Neuronal stem cell (in vitro differentiated cells): ENCODE measurements at regions not wholly inside any gene's neighbourhood (a gene's known extent, or its start where the extent isn't known, plus 50 kb on each side); places are given as distances from the start of the nearest gene placed in this dataset.
"Not testable (repeated sequence)": the region's sequence is repeated elsewhere in the genome, so short reads cannot be mapped to it uniquely, and the experiment has no call there.

Source experiments
- DNase-seq: peaks from one replicate; pipeline ENCODE4 v3.0.0-alpha.2; 2013; ENCODE audit warnings: low spot score
- H2AFZ ChIP-seq: one replicate; pipeline ENCODE4 v1.6.1; 2013; ENCODE audit warnings: mild to moderate bottlenecking, low read length, inconsistent platforms
- H2AK5ac ChIP-seq: 2 replicates; pipeline ENCODE4 v1.6.1; 2013; ENCODE audit warnings: low read depth, mild to moderate bottlenecking, inconsistent platforms, low read length, moderate library complexity, mixed read lengths
- H2BK120ac ChIP-seq: 2 replicates; pipeline ENCODE4 v1.6.1; 2013; ENCODE audit warnings: low read depth, mild to moderate bottlenecking, inconsistent platforms, low read length, moderate library complexity, mixed read lengths
- H2BK12ac ChIP-seq: one replicate; pipeline ENCODE4 v1.6.1; 2013; ENCODE audit warnings: low read length, inconsistent platforms
- H2BK15ac ChIP-seq: 2 replicates; pipeline ENCODE4 v1.6.1; 2013; ENCODE audit warnings: mild to moderate bottlenecking, low read length, inconsistent platforms, mixed read lengths
- H2BK5ac ChIP-seq: one replicate; pipeline ENCODE4 v1.6.1; 2013; ENCODE audit warnings: inconsistent platforms, mild to moderate bottlenecking, low read length, moderate library complexity
- H3K14ac ChIP-seq: one replicate; pipeline ENCODE4 v1.6.1; 2013; ENCODE audit warnings: low read length, inconsistent platforms
- H3K18ac ChIP-seq: 2 replicates; pipeline ENCODE4 v1.6.1; 2013; ENCODE audit warnings: low read length, inconsistent platforms
- H3K23ac ChIP-seq: 2 replicates; pipeline ENCODE4 v1.6.1; 2013; ENCODE audit warnings: low read depth, mild to moderate bottlenecking, mixed read lengths, low read length, inconsistent platforms; ENCODE audit not compliant: poor library complexity
- H3K27ac ChIP-seq: replicated peaks from 3 replicates; pipeline ENCODE4 v1.5.1; 2013; ENCODE audit warnings: low read length, inconsistent platforms
- H3K27me3 ChIP-seq, 3 experiments: 2 replicates each; pipeline ENCODE4 v1.6.1; 2013; ENCODE audit warnings: low read length in 3 of 3, mild to moderate bottlenecking in 2 of 3, inconsistent platforms in 1 of 3, low read depth in 1 of 3, mixed read lengths in 1 of 3, moderate library complexity in 1 of 3; ENCODE audit not compliant: control insufficient read depth in 3 of 3, insufficient read depth in 3 of 3
- H3K36me3 ChIP-seq, 2 donors: replicated peaks in 1 of 2; 2 replicates each; pipeline ENCODE4 v1.6.1; 2013; ENCODE audit warnings: low read length in 2 of 2; ENCODE audit not compliant: control insufficient read depth in 2 of 2, insufficient read depth in 2 of 2
- H3K4ac ChIP-seq: 2 replicates; pipeline ENCODE4 v1.6.1; 2013; ENCODE audit warnings: inconsistent platforms, mild to moderate bottlenecking, low read length, moderate library complexity
- H3K4me1 ChIP-seq, 2 donors: 1 replicate in 1 of 2; 2 replicates in 1 of 2; pipeline ENCODE4 v1.6.1; 2013; ENCODE audit warnings: low read length in 2 of 2, low read depth in 1 of 2; ENCODE audit not compliant: control insufficient read depth in 2 of 2, insufficient read depth in 1 of 2
- H3K4me2 ChIP-seq: one replicate; pipeline ENCODE4 v1.6.1; 2013; ENCODE audit warnings: mild to moderate bottlenecking, low read length, inconsistent platforms; ENCODE audit not compliant: insufficient read depth, poor library complexity, severe bottlenecking
- H3K4me3 ChIP-seq, 2 donors: 2 replicates each; pipeline ENCODE4 v1.5.1; 2013; ENCODE audit warnings: low read length in 2 of 2, mild to moderate bottlenecking in 2 of 2, inconsistent platforms in 1 of 2, moderate library complexity in 1 of 2
- H3K79me1 ChIP-seq: one replicate; pipeline ENCODE4 v1.6.1; 2013; ENCODE audit warnings: low read depth, mild to moderate bottlenecking, inconsistent platforms, low read length, moderate library complexity
- H3K9ac ChIP-seq: one replicate; pipeline ENCODE4 v1.6.1; 2013; ENCODE audit warnings: mild to moderate bottlenecking, low read depth, low read length, inconsistent platforms; ENCODE audit not compliant: poor library complexity
- H3K9me3 ChIP-seq, 2 donors: replicated peaks in 1 of 2; 2 replicates each; pipeline versions ENCODE3 to v1.6.1; 2013; ENCODE audit warnings: low read length in 2 of 2, mild to moderate bottlenecking in 2 of 2, inconsistent platforms in 1 of 2, low read depth in 1 of 2, mixed read lengths in 1 of 2, moderate library complexity in 1 of 2; ENCODE audit not compliant: control insufficient read depth in 2 of 2, insufficient read depth in 1 of 2
- H4K8ac ChIP-seq: one replicate; pipeline ENCODE4 v1.6.1; 2013; ENCODE audit warnings: low read depth, mild to moderate bottlenecking, inconsistent platforms, low read length, moderate library complexity
- H4K91ac ChIP-seq: one replicate; pipeline ENCODE4 v1.6.1; 2013; ENCODE audit warnings: low read length, low read depth, mild to moderate bottlenecking, inconsistent platforms; ENCODE audit not compliant: poor library complexity
- WGBS, 2 donors: extraction: QIAGEN DNeasy Blood & Tissue Kit; methylation state at CpG; one replicate each; pipeline ENCODE4 v1.1.7; 2013; ENCODE audit warnings: missing lambda C conversion rate in 2 of 2, mixed read lengths in 1 of 2; ENCODE audit not compliant: insufficient read length in 2 of 2, insufficient replicate concordance in 1 of 2; ENCODE audit errors: extremely low coverage in 2 of 2; 5-methylcytosine and 5-hydroxymethylcytosine counted together

DNA sequence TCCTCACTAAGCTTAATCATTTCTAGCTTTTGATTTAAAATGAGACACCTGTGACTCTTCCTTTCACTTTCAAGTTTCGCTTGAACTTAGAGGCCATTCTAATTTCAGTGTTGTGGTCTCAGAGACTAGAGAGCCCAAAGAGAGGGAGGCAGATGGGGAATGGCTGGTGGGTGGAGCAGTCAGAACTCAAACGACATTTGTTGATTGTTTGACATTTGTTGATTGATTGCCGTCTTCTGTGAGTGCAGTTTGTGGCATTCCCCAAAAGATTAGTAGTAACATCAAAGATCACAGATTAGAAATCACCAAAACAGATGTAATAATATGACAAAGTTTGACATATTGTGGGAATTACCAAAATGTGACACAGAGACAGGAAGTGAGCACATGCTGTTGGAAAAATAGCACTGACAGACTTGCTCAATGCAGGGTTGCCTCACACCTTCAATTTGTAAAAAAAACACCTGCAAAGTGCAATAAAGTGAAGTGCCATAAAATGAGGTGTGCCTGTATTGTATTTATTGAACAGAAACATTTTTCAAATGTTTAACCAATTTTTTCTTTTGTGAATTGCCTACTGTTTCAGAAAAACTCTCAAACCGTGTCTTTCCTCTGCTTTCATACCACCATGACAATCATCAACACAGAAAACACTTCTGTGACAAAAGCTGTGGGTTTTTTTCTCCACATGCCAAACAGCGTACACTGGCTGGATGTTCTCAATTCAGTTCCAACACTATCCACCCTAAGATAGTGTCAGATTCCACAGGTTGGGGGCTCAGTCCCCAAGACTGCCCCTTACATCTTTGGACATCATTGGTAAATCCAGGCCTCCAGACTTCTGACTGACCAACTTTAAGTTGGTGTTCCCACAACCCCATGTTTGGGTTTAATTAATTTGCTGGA lies 376.3 kb upstream of the RGS6 start:
- H3K23ac ChIP-seq = no peak overlapping the region
- no peak overlapping the region for H2BK5ac ChIP-seq
- peaks cover 0 to 2% of the 10 kb centered on the region in 2 donors for H3K4me1 ChIP-seq
- no peak overlapping the region for H4K91ac ChIP-seq
- no peak overlapping the region for H3K4me3 ChIP-seq
- H2BK120ac ChIP-seq = no peak overlapping the region
- H3K27ac ChIP-seq = no peak overlapping the region
- H2BK15ac ChIP-seq = no peak overlapping the region
- no peak overlapping the region for H3K4me2 ChIP-seq
- H3K79me1 ChIP-seq = no peaks in the 10 kb centered on the region
- H2AFZ ChIP-seq = no peak overlapping the region
- no peak overlapping the region for H3K4ac ChIP-seq
- WGBS, 2 donors = no CpG with 5 or more reads among the region's 5 CpGs
- no peak overlapping the region for H3K9ac ChIP-seq
- H2BK12ac ChIP-seq = no peak overlapping the region
- no peaks in the 10 kb centered on the region for H3K27me3 ChIP-seq
- no peak overlapping the region for H4K8ac ChIP-seq
- no peaks in the 10 kb centered on the region for H3K9me3 ChIP-seq
- no peaks in the 10 kb centered on the region for H3K36me3 ChIP-seq
- no peak for DNase-seq
- H3K14ac ChIP-seq = no peak overlapping the region
- H2AK5ac ChIP-seq = no peak overlapping the region
- H3K18ac ChIP-seq = no peak overlapping the region

DNA sequence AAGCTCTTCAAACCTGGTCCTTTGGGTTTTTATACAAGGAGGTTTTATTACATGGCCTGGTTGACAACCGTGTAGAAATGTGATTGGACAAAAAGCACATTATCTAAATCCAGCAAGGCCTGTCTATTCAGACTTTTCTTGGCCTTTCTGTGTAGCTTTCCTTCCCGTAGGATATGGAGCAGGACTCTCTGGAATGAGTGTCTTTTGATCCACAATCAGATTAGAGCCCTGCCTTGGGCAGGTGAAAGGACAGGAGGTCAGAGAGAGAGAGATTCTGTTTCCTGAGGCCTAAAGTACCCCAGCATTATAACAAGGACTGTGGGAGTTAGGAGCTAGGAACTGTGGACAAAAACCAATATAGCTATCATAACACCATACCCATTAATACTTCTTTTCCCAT lies 375.5 kb upstream of the RGS6 start:
- no peak overlapping the region for H2BK15ac ChIP-seq
- H3K9ac ChIP-seq = no peak overlapping the region
- no peak overlapping the region for H4K91ac ChIP-seq
- H2BK5ac ChIP-seq = no peak overlapping the region
- no peak overlapping the region for H3K4me3 ChIP-seq
- no peak overlapping the region for H3K14ac ChIP-seq
- H2AK5ac ChIP-seq = no peak overlapping the region
- H4K8ac ChIP-seq = no peak overlapping the region
- no peaks in the 10 kb centered on the region for H3K36me3 ChIP-seq
- no peaks in the 10 kb centered on the region for H3K79me1 ChIP-seq
- no peak overlapping the region for H3K27ac ChIP-seq
- H3K4me2 ChIP-seq = no peak overlapping the region
- no peak overlapping the region for H2BK12ac ChIP-seq
- no CpG with 5 or more reads among the region's 2 CpGs for WGBS, 2 donors
- no peak overlapping the region for H2BK120ac ChIP-seq
- peaks cover 0 to 2% of the 10 kb centered on the region in 2 donors for H3K4me1 ChIP-seq
- no peak overlapping the region for H2AFZ ChIP-seq
- no peak overlapping the region for H3K4ac ChIP-seq
- no peak for DNase-seq
- no peak overlapping the region for H3K18ac ChIP-seq
- H3K27me3 ChIP-seq = no peaks in the 10 kb centered on the region
- no peaks in the 10 kb centered on the region for H3K9me3 ChIP-seq
- H3K23ac ChIP-seq = no peak overlapping the region

DNA sequence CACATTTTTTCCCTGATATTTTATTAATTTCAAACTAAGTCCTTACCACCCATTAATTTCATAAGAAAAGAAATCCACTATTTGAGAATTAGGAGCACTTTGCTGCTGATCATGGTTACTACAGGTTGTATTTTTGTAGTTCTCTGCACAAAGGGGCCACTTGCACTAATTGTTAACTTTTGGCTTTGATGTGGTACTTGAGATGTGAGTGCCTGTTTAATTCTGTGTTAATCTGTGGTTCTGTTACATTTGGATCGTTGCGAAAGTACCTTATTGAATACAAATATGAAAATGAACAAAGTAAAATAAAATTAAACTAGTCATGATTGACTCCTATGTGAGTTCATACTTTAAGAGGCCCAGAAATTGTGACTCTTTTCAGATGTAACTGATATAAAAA lies 374.9 kb upstream of the RGS6 start:
- H3K36me3 ChIP-seq = no peaks in the 10 kb centered on the region
- H4K91ac ChIP-seq = no peak overlapping the region
- H2BK5ac ChIP-seq = no peak overlapping the region
- no peak overlapping the region for H3K9ac ChIP-seq
- H3K27ac ChIP-seq = no peak overlapping the region
- H3K4me1 ChIP-seq = peaks cover 0 to 2% of the 10 kb centered on the region in 2 donors
- H3K23ac ChIP-seq = no peak overlapping the region
- no peak overlapping the region for H3K4me2 ChIP-seq
- H2BK12ac ChIP-seq = no peak overlapping the region
- no peak overlapping the region for H3K18ac ChIP-seq
- DNase-seq = no peak
- H3K27me3 ChIP-seq = no peaks in the 10 kb centered on the region
- no peak overlapping the region for H4K8ac ChIP-seq
- no CpG with 5 or more reads among the region's 2 CpGs for WGBS, 2 donors
- no peak overlapping the region for H2AFZ ChIP-seq
- no peaks in the 10 kb centered on the region for H3K9me3 ChIP-seq
- no peak overlapping the region for H2BK120ac ChIP-seq
- no peak overlapping the region for H2BK15ac ChIP-seq
- H3K14ac ChIP-seq = no peak overlapping the region
- no peak overlapping the region for H3K4me3 ChIP-seq
- H3K79me1 ChIP-seq = no peaks in the 10 kb centered on the region
- no peak overlapping the region for H2AK5ac ChIP-seq
- H3K4ac ChIP-seq = no peak overlapping the region

DNA sequence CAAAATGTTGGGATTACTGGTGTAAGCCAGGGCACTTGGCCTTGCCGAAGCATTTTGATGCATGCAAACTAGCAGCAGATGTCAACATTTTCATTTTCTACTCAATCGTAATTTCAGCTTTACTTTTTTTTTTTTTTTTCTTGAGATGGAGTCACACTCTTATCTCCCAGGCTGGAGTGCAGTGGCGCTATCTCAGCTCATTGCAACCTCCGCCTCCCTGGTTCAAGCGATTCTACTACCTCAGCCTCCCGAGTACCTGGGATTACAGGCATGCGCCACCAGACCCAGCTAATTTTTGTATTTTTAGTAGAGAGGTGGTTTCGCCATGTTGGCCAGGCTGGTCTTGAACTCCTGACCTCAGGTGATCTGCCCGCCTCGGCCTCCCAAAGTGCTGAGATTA lies 373.3 kb upstream of the RGS6 start:
- not testable (repeated sequence) for DNase-seq, H3K23ac ChIP-seq, H2BK5ac ChIP-seq, H3K4me3 ChIP-seq, H3K79me1 ChIP-seq, H3K27me3 ChIP-seq, H2AFZ ChIP-seq, H3K4ac ChIP-seq, H2BK12ac ChIP-seq, H3K4me1 ChIP-seq, H4K91ac ChIP-seq, H2AK5ac ChIP-seq, H3K27ac ChIP-seq, H4K8ac ChIP-seq, H2BK120ac ChIP-seq, H3K9ac ChIP-seq, H3K4me2 ChIP-seq, H3K18ac ChIP-seq, H3K36me3 ChIP-seq, H3K9me3 ChIP-seq, H3K14ac ChIP-seq, H2BK15ac ChIP-seq
- WGBS, 2 donors = no CpG with 5 or more reads among the region's 10 CpGs
